LNCaP clone FGC (cell line): ENCODE measurements at regions not wholly inside any gene's neighbourhood (a gene's known extent, or its start where the extent isn't known, plus 50 kb on each side); places are given as distances from the start of the nearest gene placed in this dataset.

Source experiments
- DNase-seq: peaks from one replicate; pipeline ENCODE4 v3.0.0-alpha.2; 2011; ENCODE audit warnings: low read depth
- H3K4me3 ChIP-seq: 2 replicates; pipeline ENCODE4 v1.5.1; 2011; ENCODE audit warnings: mild to moderate bottlenecking, low read depth, low read length, control low read depth
- TF ChIP-seq, protein P1 (sequence below): IDR thresholded peaks from 2 replicates; pipeline ENCODE4 v1.5.1; 2012; ENCODE audit warnings: mild to moderate bottlenecking; ENCODE audit not compliant: control insufficient read depth, insufficient read depth; ENCODE audit errors: extremely low read depth

DNA sequence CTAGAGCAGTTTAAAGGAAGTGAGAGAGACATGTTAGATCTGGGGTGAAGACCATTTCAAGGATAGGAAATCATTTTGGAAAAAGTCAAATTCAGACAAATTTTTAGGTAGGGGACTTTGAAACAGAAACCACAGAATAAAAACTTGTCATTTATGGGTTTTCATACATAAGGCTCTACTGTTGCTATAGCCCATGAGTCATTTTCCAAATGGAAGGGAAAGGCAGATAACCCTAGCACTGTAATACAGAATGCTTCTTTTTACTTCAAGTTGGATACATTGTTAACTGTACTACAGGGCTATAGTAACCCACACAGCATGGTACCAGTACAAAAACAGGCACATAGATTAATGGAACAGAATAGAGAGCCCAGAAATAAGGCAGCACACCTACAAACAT, 455.4 kb downstream of the EBF1 start:
- H3K4me3 ChIP-seq = no peak overlapping the region
- no peak for DNase-seq
- TF ChIP-seq, protein P1, sequence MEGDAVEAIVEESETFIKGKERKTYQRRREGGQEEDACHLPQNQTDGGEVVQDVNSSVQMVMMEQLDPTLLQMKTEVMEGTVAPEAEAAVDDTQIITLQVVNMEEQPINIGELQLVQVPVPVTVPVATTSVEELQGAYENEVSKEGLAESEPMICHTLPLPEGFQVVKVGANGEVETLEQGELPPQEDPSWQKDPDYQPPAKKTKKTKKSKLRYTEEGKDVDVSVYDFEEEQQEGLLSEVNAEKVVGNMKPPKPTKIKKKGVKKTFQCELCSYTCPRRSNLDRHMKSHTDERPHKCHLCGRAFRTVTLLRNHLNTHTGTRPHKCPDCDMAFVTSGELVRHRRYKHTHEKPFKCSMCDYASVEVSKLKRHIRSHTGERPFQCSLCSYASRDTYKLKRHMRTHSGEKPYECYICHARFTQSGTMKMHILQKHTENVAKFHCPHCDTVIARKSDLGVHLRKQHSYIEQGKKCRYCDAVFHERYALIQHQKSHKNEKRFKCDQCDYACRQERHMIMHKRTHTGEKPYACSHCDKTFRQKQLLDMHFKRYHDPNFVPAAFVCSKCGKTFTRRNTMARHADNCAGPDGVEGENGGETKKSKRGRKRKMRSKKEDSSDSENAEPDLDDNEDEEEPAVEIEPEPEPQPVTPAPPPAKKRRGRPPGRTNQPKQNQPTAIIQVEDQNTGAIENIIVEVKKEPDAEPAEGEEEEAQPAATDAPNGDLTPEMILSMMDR = no peak

DNA sequence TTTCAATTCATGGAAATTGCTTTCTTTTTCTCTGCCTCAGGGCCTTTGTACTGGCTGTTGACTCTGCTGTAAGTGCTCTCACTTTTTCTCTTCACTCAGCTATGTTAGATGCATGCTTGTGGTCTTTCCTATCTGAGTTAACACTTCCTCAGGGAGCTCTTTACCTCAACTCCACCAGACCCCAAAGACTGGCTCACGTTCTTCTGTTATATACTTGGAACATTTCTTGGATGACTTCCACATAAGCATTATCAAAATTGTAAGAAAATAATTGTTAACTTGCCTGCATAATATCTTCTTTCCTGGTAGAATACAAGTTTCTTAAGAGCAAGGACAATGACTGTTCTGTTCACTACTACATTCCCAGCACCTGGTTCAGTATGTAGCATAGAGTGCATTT, 455.9 kb downstream of the EBF1 start:
- TF ChIP-seq, protein P1 = no peak
- no peak for DNase-seq
- H3K4me3 ChIP-seq = no peak overlapping the region

DNA sequence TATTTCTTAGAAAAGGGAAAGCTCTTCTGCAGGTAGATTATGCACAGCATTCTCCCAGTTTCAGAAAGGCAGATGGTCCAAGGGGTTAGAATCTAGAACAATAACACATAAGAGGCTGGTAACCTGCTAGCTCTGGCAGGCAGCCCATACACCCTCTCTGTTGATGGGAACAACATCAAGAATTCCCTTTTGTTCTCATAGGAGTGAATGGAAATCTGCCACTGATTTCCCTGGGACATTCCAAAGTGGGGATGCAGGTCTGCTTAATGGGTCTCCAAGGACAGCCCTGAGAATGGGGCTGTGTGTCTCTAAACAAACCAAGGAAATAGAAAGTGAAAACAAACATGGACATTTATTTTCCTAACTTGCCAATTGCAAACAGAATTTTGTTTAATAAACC, 456.8 kb downstream of the EBF1 start:
- TF ChIP-seq, protein P1 = no peak
- no peak for DNase-seq
- H3K4me3 ChIP-seq = no peak overlapping the region

DNA sequence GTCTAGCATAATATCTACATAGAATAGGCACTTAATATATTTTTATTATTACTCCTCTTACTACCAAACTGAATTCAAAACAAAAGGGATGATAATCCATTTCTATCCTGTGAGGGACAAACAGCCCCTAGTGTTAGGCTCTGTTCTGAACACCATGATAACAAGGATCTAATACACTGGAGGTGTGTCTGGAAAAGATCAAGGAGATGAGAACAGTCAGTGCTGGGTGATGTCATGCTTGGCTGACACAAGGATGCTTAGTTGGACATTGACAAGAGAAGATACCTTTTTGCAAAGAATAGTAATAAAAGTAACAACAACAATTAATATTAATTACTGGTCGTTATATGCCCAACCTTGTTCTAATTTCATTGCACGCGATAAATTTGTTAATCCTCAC, 458.7 kb downstream of the EBF1 start:
- TF ChIP-seq, protein P1 = no peak
- DNase-seq = no peak

DNA sequence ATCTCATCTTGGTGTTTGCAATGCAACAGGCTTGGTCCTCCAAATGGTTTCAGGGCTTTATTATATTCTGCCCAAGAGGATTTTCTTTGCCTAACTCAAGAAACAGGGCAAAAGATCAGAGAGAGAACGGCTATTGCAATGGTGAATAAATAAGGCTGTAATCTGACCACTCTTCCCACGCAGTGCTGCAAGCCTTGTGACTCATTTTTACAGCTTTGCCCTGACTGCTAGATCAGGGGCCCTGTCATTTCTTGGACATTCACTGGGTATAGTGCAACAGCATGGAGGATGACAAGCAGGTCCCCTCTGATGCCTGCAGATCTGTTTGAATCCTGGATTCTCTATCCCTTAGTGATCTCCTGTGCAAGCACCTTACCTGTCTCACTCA, 459.1 kb downstream of the EBF1 start:
- TF ChIP-seq, protein P1 = no peak
- H3K4me3 ChIP-seq = no peak overlapping the region
- DNase-seq = no peak

More for the DNA sequence above, 458.7 kb downstream of the EBF1 start:
- no peak overlapping the region for H3K4me3 ChIP-seq

DNA sequence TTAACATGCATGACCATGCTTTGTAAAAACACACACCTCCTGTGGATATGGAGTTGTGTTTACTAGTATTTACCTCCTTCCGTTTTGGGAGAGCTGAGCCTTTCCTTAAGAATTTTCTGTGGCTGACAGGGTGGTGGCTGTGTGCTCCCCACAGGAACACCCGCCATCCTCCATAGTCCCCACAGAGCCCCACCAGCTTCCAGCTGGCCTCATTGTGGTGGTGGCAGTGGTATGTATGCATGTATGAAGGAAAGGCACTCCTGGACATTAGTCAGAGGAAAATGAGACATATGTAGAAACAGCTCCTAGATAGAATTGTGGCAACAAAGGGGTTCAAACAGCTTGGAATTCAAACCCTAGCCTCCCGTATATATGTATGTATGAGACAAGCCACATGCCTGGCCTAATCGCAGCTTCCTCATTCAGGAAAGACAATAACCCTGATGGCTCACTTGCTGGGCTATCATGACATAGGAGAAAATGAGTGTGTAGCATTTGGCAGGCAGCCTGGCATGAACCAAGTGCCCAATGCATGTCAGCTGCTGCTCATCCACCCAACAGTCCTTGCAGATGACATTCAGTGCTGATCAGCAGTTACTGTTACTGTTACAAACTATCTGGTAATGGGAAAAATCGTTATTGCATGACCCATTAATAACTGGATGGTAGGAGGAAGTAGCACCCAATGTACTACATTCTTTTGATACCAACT, 459.7 kb downstream of the EBF1 start:
- no peak for DNase-seq
- TF ChIP-seq, protein P1 = no peak
- H3K4me3 ChIP-seq = no peak overlapping the region

DNA sequence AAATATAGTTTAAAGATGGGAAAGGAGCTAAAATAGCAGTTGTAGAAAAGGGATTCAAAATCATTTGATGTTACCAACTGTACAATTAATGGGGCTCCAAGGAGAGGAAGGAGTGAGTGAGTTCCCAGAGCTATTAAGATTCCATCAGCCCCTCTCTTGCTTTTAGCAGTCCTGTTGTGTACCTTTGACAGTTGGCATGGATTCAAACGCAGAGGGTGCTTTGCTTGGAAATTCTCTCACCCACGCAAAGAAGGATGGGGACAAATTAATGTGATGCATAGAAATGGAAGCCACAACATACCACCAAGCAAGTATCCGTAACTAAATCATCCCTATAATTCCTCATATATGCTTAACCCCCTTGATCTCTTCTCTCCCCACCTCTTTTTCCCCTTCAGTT, 461.3 kb downstream of the EBF1 start:
- TF ChIP-seq, protein P1 = no peak
- no peak overlapping the region for H3K4me3 ChIP-seq
- no peak for DNase-seq
